ENCODE measurements at regions not wholly inside any gene's neighbourhood (a gene's known extent, or its start where the extent isn't known, plus 50 kb on each side); places are given as distances from the start of the nearest gene placed in this dataset.
"Not testable (repeated sequence)": the region's sequence is repeated elsewhere in the genome, so short reads cannot be mapped to it uniquely, and the experiment has no call there.

DNA sequence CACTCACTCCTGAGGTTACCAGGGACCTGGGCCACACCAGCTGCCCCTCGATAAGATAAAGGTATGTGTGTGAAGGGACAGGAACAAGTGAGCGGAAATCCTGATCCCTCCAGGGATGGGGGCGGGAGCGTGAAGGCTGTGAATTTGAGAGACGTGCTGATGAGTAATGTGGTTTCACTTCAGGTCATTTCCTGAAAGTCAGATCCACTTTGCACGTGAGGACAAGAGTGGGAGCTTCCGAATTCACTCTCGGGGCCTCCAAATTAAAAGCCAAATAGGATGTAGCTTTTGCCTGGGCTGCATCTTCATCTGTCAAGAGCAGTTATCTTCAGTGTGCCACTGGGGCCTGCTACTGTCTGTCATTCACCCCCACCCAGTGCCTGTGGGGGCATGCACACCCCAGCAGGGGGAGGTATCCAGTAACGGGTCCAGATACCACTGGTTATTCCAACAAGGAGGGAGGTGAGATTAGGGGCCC is 87.4 kb upstream of the LHX1 start:
- peak; percentile 49 for DNase-seq

DNA sequence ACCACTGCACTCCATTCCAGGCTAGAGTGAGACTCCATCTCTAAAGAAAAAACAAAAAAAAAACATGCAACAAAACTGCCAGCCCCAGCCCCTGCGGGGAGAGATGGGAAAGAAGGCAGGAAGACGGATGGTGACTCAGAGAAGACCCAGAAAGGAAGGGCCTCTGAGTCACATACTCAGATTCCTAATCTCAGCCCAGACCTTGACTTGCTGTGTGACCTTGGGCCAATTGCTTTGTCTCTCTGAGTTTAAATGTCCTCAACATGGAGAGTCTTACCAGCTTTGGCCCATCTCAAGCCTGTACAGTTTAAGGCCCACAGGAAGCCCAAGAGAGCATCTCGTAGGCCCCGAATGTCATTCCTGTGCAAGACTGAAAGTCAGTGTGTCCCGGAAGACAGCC is 86.5 kb upstream of the LHX1 start:
- DNase-seq: no peak

DNA sequence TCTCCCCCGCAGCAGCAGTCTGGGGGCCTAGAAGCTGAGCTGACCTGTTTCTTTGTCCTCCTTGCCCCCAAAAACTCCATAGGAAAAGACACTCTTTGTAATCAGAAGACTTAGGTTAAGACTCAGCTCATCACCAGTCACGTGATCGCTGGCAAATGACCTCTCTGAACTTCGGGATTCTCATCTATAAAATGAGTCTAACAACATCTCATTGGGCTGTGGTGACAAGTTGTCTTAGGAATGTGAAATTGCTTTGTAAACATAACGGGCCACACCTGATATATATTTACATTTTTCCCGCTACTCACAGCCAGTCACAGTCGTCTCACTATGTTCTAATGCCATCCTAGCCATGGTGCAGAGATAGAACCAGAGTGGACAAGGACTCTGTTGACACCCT is 86.0 kb upstream of the LHX1 start:
- DNase-seq: no peak

DNA sequence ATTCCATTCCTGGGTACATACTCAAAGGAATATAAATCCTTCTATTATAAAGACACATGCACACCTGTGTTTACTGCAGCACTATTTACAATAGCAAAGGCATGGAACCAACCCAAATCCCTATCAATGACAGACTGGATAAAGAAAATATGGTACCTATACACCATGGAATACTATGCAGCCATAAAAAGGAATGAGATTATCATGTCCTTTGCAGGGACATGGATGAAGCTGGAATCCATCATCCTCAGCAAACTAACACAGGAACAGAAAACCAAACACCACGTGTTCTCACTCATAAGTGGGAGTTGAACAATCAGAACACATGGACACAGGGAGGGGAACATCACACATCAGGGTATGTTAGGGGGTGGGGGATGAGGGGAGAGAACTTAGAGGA is 84.8 kb upstream of the LHX1 start:
- not testable (repeated sequence) for DNase-seq

DNA sequence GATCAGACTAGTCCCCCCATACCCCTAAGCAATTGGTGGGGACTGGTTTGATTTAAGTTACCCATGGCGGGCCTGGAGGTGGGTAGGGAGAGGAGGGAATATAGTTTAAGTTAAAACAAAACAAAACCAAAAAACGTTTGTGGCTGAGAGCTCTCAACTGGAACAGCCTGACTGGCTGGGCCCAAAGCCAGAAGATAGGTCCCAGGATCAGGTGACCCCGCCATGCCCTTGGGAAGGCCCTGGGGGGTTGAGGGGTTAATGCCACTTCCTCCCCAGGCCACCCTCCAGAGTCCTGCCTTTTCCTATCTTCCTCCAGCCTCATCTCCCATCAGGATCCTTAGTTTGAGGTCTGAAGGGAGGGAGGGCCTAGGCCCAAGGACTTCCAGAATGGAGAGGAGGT is 82.3 kb upstream of the LHX1 start:
- no peak for DNase-seq

DNA sequence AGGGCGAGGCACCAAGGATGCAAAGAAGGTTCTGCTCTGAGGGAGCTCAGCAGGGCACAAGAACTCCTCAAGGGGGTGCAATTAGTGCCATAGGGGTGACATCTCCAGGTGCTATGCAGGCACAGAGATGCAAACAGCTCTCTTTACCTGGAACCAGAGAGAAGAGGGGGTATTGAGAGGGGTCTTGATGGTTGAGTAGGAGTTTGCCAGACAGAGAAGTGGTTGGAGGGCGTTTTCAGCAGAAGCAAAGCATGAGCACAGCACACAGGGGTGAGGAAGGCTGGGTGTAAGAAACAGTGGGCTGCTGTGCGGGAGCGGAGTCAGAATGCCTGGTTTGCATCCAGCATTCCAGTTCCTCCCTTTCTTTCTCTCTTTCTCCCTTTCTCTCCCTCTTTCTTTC is 81.8 kb upstream of the LHX1 start:
- DNase-seq: no peak

DNA sequence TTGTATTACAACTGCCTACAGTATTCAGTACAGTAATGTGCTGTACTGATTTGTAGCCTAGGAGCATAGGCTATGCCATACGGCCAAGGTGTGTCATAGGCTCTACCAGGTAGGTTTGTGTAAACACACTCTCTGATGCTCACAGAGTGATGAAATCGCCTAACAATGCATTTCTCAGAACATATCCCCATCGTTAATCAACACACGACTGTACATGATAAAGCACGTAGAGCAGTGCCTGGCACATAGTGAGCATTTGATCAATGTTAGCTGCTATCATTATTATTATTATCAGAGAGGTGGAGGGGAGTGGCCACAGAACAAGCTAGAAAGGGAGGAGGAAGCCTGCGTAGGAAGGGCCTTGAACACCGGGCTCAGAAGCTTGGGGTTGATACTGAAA is 81.1 kb upstream of the LHX1 start:
- DNase-seq: no peak

DNA sequence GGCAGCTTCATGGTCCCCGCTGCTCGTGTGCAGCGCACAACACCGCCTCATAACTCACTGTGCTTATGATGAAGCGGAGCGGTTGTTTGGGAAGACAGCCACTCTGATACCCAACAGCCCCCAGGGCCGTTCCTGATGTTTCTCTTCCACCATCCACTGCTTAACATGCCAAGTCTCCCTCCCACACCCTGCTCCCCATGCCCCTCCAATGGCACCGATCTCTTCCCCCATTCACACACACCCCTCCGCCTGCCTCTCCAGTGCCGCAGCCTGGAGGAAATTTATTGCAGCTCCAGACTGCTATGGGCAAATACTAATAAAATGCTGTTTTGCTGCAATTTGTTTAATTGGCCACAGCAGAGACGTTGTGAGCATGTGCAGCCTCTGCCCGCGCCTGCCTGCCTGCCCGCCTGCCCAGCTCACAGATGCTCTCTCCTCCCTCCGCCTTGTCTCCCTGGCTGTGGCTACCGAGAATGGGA is 80.3 kb upstream of the LHX1 start:
- DNase-seq: no peak

DNA sequence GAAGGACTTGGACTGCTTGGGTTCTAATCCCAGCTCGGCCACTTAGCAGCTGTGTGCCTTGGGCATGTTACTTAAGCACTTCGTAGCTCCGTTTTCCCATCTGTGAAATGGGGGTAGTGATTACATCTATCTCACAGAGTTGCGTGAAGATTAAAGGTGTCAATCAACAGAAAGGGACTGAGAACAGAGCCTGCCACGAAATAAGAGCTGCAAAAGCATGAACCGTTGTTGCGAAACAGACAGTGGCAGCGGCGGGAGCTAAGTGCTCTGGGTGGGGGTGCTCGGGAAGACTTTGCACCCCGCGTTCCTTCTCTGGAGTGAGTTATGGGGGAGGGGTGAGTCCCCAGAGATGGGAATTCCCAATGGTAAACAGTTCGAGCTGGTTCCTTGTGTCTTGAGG is 79.6 kb upstream of the LHX1 start:
- no peak for DNase-seq

DNA sequence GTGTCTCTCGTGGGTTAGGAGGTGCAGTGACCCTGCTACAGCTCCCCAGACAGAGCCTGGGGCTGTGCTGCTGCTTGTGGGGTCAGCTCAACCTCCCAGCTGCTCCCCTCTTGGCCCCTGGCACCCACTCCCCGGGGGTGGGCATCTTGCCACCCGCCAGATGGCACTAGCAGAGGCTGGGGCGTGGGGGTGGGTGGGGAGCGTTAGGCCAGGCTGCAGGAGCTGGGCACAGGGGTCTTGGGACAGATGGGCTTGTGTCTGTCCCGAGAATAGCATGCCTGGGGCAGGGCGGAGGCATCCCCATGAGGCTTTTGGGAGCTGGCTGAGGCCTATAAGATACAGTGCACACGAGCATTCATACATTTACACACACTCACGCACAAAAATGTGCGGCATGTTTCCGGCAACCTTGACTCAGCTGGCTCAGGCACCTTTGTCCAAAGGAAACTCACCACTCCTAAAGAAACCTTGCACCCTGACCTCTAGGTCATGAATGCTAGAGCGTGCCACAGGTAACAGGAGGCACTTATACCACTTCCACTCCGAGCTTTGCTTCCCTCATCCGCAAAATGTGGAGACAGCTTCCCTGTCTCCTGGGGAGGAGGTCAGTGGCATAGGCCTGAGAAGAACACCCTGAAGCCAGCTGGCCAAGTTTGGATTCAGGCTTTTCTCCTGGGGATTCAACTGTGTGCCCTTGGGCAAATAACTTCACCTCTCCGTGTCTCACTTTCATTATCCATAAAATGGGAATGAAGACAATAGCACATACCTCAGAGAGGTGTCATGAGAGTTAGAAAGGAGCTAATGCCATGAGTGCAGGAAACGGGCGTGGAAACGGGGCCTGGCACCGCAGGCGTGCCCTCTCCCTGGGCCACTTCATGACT is 78.9 kb upstream of the LHX1 start:
- DNase-seq: no peak

DNA sequence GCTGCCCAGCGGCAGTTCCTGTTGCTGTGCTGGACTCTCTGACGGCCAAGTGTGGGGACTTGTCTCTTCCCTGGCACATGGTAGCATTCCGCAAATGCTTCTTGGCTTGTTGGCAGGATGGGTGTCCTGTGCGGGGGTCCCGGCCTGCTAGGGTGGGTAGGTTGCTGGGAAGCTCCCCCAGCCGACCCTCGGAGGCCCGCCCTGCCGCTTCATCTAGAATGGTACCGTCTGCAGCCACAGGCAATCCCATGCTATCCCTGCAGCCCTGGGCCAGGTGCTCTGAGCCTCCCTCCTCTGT is 78.3 kb upstream of the LHX1 start:
- DNase-seq: no peak

DNA sequence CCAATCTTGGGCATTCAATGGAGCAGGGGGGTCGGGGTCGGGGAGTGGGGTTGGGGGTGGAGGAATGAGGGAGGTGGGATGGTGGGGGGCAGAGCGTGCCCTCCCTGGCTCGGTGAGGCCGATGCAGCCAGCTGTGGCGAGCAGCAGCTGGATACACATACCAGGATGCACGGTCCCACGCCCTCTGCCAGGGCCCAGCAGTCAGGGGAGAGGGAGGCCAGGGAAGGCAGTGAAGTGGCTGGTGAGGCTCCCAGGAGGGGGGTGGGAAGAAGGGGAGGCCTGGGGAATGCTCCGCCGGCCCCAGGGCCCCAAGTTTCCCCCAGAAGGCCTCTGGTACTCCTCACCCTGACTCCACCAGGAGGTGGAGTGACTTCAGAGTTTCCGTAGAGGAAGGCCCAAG is 77.6 kb upstream of the LHX1 start:
- no peak for DNase-seq

DNA sequence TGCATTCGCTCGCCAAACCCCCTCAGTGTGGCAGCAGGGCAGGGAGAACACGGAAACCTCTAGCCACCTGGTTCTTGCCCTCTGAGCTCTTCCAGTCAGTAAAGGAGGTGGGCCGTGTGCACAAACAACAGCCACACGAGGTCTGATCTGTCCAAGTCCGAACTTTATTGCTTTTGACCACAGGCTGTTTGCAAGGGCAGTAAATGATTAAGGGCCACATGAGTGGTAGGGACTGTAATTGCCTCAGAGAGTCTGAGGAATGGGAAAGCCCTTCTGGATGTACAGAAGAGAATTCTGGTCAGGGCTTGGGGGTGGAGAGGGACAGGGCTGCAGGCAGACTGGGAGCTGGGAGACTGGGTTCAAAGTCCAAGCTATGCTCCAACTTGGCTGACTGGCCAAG is 75.7 kb upstream of the LHX1 start:
- DNase-seq: no peak

DNA sequence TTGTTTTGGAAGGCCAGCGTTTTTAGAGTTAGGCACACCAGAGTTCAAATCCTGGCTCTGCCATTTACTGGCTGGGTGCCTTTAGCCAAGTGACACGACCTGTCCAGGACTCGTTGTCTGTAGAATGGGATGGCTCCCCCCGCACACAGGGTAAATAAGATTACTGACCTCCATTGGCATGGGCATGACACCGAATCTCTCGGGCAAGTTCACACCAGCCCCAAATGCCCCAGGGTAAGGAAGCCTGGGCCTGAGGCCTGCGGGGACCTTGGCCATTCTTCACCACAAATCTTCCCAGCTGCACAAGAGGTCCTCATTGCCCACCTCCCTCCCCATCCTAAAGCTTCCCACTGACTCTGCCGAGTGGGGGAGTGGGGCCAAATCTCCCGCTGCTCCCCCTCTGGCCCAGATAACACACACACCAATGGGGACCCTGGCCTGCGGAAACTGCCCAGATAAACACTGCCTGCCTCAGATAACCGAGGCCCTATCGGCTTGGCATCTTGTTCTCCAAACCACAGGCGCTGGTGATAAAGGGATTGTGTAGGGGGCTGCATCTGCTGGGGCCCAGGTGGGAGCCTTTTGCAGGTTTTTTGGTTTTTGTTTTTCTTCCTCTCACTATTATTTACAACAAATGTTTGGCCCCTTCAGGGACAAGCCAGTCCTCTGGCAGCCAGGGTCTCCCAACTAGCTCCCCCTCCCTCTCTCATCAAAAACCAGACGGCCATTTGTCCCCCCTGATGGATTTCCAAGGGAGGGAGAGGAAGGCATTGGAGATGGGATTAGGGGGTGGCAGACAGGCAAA is 75.0 kb upstream of the LHX1 start:
- peak; percentile 31 for DNase-seq

DNA sequence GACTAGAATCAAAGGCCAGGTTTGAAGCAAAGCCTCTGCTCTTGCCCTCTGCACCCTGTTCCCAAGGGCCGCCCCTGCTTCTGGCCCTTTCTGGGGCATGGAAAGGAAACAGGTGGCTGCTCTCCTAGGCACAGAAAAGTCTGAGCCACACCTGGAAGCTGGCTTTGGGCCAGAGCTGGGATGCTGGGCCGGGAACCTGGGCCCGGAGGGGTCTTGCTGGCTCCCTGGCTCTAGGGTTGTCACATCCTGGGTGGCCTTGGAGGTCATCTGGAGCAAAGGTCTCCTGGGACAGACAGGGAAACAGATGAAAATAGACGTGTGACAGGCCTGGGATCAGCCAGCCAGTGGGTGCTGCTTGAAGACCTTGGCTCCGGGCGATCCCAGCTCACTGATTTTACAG is 74.1 kb upstream of the LHX1 start:
- DNase-seq: no peak

DNA sequence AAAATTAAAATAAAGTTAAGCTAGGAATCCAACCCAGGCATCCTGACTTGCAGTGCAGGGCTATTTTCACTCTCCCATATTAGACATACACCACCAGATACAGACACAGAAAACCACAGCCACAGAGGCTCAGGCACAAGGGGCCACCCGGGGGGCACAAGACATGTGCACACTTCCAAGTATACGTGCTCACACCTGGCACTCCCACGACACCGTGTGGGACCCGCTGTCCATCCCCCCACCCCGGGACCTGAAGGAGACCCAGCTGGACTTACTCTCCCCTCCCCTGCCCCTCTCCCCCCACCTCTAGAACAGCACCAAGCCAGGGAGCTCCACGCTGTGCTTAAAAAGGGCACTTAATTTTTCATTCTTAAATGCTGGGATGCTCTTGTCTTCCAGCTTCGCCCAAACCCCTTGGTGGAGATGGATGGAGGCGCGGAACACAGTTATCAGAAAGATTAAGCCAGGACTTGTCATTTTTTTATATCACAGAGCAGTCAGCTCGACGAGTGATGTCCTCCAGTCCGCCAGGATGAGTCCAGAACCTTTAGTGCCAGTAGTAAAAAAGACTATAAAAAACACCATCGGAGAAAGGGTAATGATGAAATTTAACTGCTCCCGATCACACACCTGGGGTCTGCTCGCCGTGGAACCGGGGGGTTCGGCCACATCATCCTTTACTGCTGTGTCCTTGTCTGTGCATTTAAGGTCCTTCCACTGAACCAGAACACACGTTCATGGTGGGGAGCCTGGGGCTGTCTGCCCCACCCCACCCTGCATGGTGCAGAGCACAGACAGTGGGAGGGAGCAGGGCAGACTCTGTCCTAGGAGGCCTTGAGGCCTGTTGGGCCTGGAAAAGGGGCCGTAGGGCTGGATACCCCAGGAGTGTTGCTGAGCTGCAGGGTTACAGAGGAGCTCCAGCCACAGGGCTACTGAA is 73.3 kb upstream of the LHX1 start:
- no peak for DNase-seq

DNA sequence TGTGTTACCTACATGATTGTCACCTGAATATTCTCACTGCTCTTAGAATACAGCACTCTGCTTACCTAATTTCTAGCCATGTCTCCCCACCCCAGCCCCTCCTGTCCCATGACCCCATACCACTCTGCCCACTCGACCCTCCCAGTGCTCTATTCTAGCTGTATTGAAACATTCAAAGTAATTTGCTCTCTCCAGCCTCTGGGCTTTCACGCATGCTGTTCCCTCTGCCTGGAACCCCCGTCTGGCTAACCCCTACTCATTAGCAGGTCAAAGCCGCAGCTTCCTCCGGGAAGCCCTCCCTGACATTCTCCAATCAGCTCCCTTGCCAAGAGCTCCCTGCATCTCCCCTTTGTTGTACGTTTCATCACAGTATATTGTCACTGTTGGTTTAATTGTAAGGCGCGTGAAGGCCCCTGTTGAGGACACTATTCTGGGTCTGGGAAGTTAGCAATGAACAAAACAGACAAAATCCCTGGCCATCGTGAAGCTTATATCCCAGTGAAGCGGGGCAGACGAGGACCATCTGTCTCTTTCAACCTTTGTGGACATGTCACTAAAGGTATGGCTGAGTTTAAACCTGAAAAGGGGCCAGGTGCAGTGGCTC is 72.3 kb upstream of the LHX1 start:
- no peak for DNase-seq

DNA sequence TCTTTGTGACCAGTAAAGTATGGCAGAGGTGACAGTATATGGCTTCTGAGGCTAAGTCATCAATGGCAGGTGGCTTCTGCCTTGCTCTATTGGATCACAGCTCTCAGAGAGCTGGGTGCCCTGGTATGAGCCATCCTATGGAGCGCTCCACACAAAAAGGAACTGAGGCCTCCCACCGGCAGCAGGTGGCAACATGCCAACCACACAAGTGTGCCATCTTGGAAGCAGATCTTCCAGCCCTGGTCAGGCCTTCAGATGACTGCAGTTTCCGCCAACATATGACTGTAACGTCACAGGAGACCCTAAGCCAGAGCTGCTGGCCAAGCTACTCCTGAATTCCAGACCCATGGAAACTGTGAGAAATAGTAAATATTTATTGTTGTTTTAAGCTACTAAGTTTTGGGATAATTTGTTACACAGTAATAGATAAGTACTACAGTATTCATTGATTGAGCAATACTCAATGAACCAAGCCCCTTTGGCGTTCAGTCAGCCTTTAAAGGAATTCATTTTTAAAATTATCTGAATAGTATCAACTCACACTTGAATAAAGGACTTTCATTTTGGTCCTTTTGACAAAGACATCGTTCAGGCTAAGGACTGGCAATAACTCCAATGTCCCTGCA is 69.4 kb upstream of the LHX1 start:
- no peak for DNase-seq

DNA sequence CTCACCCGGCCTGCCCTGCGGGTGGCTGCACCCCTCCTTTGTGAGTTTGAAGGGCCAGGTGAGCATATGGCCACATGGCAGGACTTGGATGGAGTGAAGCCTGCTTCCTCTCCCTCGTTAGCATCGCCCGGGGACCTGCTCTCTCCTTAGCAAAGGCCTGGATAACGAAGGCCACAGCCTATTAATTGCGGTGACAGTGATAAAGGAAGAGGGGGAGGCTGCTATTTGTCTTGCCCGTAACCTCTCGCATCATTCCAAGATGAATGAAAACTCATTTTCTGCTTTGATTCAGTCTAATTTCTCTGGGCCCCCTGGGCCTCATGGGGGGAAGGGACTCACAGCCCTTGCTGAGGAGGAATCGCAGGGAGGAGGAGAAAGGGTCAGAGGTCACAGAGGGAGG is 68.5 kb upstream of the LHX1 start:
- no peak for DNase-seq

DNA sequence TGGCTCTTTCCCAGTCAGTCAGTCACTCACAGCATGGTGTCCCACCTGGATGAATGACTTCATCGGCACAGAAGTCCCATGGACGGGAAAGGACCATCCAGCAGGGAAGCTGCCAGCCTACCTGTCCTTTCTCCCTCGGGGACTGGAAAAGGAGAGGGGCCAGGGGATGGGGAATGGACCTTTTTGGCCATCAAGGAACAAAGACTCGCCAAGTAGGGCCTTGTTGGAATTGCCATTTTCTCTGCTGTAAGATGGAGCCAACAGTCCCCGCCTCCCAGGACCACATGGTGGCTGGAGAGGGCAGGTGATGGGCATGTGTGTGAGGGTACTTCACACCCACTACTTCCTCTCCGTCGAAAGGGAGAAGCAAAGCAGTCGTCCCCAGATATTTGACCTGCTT is 67.8 kb upstream of the LHX1 start:
- no peak for DNase-seq

DNA sequence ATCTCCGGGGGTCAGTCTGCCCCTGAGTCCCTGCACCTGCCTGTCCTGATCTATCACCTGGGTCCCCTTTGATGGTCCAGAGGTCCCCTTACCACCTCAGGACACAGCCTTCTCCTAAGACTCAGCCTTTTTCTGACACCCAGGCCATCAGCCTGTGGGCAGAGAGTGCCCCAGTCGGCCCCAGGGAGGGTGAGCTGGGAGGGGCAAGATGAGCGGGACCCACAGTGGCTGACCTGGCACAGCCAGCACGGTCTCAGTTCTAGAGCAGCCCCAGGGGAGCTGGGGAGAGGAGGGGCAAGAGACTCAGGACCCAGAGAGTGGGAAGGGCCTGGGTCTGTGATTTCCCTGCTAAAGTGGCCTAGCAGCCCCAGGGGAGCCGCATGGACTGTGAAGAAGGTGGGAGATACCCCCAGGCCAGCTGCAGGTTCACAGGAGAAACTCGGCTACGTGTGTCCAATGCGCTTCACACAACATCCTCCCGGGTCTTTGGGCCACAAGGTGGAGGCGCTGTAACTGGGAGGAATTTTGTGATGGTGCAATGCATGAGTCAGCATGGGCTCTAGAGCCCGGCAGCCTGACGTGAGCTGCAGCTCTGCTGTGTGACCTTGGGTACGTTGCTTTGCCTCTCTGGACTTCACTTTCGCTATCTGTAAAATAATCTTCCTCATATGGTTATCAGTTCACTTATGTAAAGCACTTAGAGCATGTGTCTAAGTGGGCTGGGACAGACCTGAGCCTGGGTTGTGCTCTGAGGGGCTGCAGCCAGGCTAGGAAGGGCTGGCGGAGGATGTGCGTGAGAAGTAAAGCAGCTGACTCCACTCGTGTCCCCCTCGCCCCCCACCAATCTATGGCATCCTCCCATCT is 67.2 kb upstream of the LHX1 start:
- DNase-seq: no peak

DNA sequence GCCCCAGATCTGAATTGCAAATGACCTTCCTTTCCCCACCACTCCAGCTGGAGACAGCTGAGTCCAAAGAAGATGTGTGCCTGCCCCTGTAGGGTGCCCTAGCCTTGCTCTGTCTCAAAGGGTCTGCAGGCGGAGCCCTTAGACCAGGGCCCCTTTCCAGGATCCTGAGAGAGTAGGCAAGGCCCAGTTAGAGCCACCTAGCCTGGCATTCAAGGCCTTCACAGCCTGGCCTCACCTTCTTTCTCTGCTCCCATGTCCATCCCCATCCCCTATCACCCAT is 66.6 kb upstream of the LHX1 start:
- DNase-seq: peak; percentile 37

Data from NCI-H82 (cell line).